HG03354 (cell line): ENCODE measurements at regions not wholly inside any gene's neighbourhood (a gene's known extent, or its start where the extent isn't known, plus 50 kb on each side); places are given as distances from the start of the nearest gene placed in this dataset.

ENCODE experiments used
- ATAC-seq: cut with Tn5 transposase; IDR thresholded peaks from one replicate; pipeline ENCODE4 v1.9.1; 2021; ENCODE audit warnings: mild to moderate bottlenecking; ENCODE audit not compliant: unreplicated experiment, poor library complexity, severe bottlenecking

- no peak for ATAC-seq
Measured at GRCh38 chr15:61746589-61746988, 313.7 kb downstream of the VPS13C start.

GRCh38 chr15:61743345-61743909 is 316.8 kb downstream of the VPS13C start:
- ATAC-seq, result no peak

DNA sequence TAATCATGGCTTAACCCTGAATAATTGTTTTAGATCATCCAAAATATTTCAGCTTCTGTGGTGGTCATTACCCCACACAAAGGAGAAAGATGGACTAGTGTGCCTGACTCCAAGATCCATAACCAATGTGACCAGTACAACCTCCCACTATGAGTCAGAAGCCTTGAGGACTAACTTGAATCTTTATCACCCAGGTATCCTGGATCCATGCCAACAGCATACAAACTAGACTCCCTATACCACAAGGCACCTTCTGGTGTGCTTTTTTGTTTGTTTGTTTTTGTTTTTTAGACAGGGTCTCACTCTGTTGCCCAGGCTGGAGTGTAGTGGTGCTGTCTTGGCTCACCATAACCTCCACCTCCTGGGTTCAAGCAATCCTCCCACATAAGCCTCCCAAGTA is 317.7 kb downstream of the VPS13C start:
- ATAC-seq, result no peak

- ATAC-seq, result no peak
Measured at GRCh38 chr15:61736790-61737189, 323.5 kb downstream of the VPS13C start.

- ATAC-seq, result no peak
Measured at GRCh38 chr15:61731099-61731498, 329.1 kb downstream of the VPS13C start.

DNA sequence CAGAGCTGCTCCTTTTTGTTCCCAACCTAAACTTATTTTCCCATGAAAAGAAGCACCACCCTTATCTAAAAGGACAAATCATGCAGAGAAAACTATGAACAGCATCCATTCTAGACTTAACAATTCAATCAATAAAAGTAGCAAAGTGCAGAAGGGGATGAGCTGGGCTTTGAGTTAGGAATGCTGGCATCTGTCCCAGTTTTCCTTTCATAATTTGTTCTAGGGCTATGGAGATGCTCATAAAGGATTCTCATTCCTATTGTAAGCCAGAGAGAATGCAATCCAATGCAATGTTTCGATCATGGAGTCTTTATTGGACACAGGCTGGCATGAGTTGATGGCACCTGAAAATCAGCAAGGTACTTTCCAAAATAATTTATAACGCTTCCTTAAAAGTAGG is 330.6 kb downstream of the VPS13C start:
- ATAC-seq, result no peak

DNA sequence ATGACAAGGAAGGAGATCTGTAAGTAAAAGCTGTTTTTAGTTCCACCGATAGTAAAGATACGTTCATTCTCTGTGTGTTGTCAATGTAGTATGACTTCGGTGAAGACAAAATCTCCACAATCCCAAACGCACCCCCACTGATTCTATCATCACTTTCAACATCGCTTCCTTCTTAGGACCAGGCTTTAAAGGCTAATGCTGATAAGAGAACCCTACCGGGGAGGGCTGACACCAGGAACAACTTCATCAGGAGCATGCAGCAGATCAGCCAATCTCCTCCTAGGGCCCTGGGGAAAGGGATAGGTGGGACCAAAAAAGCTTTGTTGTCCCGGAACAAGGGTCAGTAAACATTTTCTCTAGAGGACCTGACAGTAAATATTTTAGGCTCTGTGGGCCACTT is 334.1 kb downstream of the VPS13C start:
- no peak for ATAC-seq

DNA sequence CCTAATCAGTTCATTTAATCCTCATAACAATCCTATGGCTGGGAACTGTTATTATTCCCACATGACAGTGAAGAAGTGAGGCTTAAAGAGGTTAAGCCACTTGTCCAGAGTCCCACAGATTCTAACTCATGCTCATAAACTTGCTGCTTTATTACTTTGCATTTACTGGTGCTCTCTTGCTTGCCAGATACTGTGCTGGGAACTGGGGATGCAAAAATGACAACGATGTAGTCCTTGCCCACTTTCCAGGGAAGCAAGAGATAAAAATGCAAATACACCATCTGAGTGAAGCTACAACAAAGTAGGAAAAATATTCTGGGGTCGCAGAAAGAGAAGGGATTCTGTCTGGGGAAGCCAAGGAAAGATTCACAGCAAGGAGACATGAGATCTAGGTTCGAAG is 335.0 kb downstream of the VPS13C start:
- no peak for ATAC-seq

GRCh38 chr15:61724251-61724939 is 335.9 kb downstream of the VPS13C start:
- ATAC-seq, result no peak

- no peak for ATAC-seq
Measured at GRCh38 chr15:61721418-61721817, 338.8 kb downstream of the VPS13C start.

DNA sequence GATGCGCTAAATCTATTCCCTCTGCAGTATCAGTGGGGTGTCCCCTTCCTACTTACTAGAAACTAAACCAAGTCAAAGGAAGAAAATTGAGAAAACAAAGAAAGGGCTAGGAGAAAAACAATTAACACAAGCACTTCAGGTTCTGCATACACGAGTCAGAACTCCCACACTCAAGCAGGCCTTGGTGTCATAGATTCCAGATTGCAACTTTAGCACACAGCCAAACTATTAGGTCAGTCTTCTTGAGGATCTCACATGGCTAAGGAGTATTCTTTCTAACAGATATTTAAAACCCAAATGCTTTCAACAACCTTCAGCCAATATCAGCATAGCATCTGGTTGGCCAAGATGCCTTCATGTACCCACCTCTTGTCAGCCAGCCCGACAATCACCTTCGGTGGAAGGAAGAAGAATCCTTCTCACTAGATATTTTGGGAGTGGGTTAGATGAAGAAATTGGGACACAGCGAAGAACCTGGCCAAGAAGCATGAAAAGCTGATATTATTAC is 340.0 kb downstream of the VPS13C start:
- ATAC-seq, result no peak

GRCh38 chr15:61715082-61715481 is 345.2 kb downstream of the VPS13C start:
- ATAC-seq, result no peak

DNA sequence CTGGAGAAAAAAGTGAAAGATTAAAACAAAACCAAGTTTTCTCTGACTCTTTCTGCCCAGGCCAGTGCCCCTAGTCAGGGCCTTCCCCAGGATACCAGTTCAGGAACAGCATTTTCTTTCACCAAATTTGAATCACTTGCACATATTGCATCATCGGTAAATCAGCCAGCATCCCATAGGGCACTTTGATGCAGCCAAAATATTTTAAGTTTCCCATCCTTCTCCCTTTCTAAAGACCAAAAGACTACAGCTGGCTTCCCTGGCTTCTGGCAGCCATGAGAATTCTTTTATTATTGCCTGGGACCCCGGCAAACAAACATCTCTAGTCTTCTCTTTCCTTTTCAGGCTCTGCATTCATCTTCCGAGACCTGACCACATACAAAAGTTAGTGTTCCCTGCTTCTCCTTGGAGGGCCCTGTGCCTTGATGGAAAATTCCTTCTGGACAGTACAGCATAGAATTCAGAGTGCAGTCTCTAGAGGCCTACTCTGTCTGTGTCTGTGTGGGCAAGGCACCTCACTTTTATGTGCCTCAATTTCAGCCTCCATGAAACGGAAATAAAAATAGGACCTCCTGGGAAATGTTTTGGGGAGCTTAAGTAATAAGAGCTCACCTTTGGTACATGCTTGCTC is 348.0 kb downstream of the VPS13C start:
- ATAC-seq, result no peak

DNA sequence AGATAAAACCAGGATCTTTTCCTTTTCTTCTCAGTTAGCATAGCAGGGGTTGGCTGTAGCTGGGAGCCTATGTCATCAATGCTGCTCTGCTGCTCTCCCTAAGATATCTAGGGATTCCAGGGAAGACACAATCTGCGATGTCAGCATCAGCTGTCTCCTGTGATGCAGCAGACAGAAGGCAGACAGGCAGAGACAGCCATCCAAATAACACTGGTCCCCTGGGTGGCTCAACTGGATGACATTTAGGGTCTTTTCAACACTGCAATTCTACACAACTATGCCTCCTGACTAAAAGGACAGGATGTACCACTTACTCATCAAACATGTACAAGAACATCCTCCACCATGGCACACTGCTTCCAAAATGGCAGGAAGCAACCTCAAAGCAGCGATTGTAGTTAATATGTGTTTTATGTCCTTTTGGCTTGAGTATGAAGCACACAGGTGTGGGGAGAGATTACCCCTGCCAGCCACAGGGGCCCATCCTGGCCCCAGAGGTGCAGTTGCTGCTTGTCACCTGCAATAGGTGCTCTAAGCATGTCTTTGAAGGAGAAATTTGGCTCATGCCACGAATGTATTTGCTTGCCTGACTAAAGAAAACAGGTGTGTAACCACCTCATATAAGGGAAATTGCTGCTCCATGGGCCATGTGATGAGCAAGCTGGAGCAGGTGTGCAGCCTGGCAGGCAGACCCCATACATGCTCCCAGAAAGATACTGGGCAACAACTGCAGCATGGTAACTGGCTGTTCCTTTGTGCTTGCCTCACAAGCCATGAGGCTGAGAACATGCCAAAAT is 357.8 kb downstream of the VPS13C start:
- no peak for ATAC-seq

GRCh38 chr15:61701455-61701854 is 358.8 kb downstream of the VPS13C start:
- no peak for ATAC-seq

DNA sequence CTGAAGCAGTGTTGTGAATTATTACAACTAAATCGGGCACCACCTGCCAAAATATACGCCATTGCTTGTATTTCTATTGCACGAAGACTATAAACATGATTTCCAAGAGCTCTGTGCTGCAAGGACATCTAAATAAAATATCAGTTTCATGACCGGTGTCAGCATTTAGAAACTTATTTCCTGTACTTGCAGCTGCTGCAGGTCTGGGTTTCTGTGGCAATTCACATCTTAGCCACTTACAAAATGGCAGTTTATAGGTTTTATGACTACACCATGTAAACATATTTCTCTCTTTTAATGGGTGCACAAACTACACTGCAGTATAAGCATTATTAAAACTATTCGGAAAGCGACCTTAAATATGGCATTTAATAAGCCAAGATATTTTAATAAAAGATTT is 359.4 kb downstream of the VPS13C start:
- ATAC-seq, result no peak

GRCh38 chr15:61697796-61698195 is 362.5 kb downstream of the VPS13C start:
- no peak for ATAC-seq

DNA sequence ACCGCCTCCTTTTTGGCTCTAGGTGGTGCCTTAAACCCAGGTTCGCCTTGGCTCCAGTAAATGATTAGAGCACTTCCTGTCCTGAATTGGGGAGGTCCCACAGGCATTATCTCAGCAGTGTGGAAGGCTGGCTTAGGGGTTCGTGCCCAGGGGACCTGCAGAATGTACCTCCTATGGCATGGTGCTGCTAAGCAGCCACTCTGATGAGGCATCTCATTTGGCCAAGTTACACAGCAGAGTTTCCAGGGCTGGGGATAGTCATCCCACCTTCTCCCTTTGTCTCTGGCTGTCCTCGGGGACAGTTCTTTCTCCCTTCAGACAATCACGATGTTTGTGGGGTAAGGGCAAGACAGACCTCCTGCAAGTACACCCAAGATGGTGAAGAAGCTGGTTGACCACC is 371.2 kb downstream of the VPS13C start:
- ATAC-seq, result no peak

DNA sequence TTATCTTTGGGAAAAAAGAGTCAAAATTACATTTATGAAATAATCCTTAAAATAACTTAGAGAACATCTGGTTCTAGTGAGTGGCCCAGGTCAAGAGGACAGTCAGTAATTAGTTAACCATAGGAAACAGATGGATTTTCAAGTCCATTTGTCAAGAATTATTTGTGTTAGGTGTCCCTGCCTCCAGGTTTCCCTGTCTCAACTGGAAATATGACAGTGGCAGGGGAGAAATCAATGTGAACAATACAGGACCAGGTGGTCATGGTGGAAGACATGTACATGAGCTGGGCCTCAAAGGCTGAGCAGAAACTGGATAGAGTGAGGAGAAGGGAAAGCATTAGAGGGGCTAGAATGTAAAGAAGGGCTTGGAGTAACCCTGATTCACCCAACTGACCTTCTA is 372.6 kb downstream of the VPS13C start:
- ATAC-seq, result no peak

- ATAC-seq, result no peak
Measured at GRCh38 chr15:61687124-61687523, 373.1 kb downstream of the VPS13C start.
